ENCODE measurements at regions not wholly inside any gene's neighbourhood (a gene's known extent, or its start where the extent isn't known, plus 50 kb on each side); places are given as distances from the start of the nearest gene placed in this dataset.

GRCh38 chr2:210795506-210795905 lies 239.1 kb downstream of the CPS1 start:
- no peaks in the 10 kb centered on the region for H3K36me3 ChIP-seq (ENCODE audit: control insufficient read depth, insufficient read depth, low read length)
- 83% methylated on average over 1 of the region's 4 CpGs for WGBS (ENCODE audit: insufficient coverage, low lambda C conversion rate)
- no peaks in the 10 kb centered on the region for H3K27me3 ChIP-seq (ENCODE audit: control insufficient read depth, insufficient read depth, low read length)
- H3K27ac ChIP-seq (ENCODE audit: low read length): no peak overlapping the region
- DNase-seq: no peak
- H3K9me3 ChIP-seq (ENCODE audit: control insufficient read depth, low read depth, low read length): no peaks in the 10 kb centered on the region
- no peaks in the 10 kb centered on the region for H3K4me1 ChIP-seq (ENCODE audit: control insufficient read depth, insufficient read depth, low read length)
- H3K4me3 ChIP-seq (ENCODE audit: low read length): no peak overlapping the region

- H3K36me3 ChIP-seq (ENCODE audit: control insufficient read depth, insufficient read depth, low read length): no peaks in the 10 kb centered on the region
- H3K9me3 ChIP-seq (ENCODE audit: control insufficient read depth, low read depth, low read length): no peaks in the 10 kb centered on the region
- WGBS (ENCODE audit: insufficient coverage, low lambda C conversion rate): 44% methylated on average over 1 of the region's 1 CpG
- DNase-seq: no peak
- H3K4me3 ChIP-seq (ENCODE audit: low read length): no peak overlapping the region
- H3K4me1 ChIP-seq (ENCODE audit: control insufficient read depth, insufficient read depth, low read length): no peaks in the 10 kb centered on the region
- no peak overlapping the region for H3K27ac ChIP-seq (ENCODE audit: low read length)
- no peaks in the 10 kb centered on the region for H3K27me3 ChIP-seq (ENCODE audit: control insufficient read depth, insufficient read depth, low read length)
Measured at GRCh38 chr2:210798180-210798579, 241.8 kb downstream of the CPS1 start.

DNA sequence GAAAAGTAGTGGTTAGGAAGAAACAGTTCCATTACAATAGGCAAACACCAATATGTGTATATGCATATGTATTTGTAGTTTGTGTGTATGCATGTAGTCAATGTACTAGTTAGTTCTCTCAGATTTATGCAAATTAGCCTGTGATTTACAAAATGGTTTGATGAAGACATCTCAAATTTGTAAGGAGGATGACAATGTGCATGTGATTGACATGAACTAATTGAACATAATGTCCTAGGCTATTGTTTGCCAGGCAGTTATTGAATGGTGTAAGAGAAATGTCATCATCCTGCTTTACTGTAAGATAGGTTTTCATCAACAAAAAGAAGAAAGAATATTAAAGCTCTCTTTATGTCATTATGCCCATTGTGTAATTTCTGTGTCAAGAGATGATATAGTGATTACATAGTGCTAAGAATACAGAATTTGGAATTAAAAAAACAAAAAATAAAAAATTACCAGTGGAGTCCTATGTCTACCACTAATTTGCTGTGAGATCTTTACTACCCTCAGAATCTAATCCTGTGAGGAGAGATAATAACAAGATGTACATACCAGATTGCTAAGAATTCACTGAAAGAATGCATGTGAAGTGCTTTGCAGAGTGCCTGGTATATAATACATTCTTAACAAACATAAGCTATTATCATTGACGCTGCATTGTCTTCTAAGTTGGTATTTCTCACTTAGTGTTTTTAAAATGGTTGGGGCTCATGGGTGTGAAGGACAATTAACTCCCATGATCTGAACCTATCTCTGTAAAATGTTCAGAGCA lies 258.0 kb downstream of the CPS1 start:
- Histone ChIP-seq H3K27me3 (ENCODE audit: control insufficient read depth, insufficient read depth, low read length) (no peaks in the 10 kb centered on the region), H3K9me3 (ENCODE audit: control insufficient read depth, low read depth, low read length) (no peaks in the 10 kb centered on the region), H3K4me3 (ENCODE audit: low read length) (no peak overlapping the region), H3K27ac (ENCODE audit: low read length) (no peak overlapping the region), H3K36me3 (ENCODE audit: control insufficient read depth, insufficient read depth, low read length) (no peaks in the 10 kb centered on the region), H3K4me1 (ENCODE audit: control insufficient read depth, insufficient read depth, low read length) (no peaks in the 10 kb centered on the region)
- DNase-seq: no peak
- WGBS (ENCODE audit: insufficient coverage, low lambda C conversion rate): 100% methylated on average over 1 of the region's 1 CpG

GRCh38 chr2:210816769-210817168 lies 260.4 kb downstream of the CPS1 start:
- Histone ChIP-seq H3K9me3 (ENCODE audit: control insufficient read depth, low read depth, low read length) (no peaks in the 10 kb centered on the region), H3K4me1 (ENCODE audit: control insufficient read depth, insufficient read depth, low read length) (no peaks in the 10 kb centered on the region), H3K36me3 (ENCODE audit: control insufficient read depth, insufficient read depth, low read length) (no peaks in the 10 kb centered on the region), H3K4me3 (ENCODE audit: low read length) (no peak overlapping the region), H3K27ac (ENCODE audit: low read length) (no peak overlapping the region), H3K27me3 (ENCODE audit: control insufficient read depth, insufficient read depth, low read length) (no peaks in the 10 kb centered on the region)
- no peak for DNase-seq
- no CpG with 5 or more reads among the region's 2 CpGs for WGBS (ENCODE audit: insufficient coverage, low lambda C conversion rate)

DNA sequence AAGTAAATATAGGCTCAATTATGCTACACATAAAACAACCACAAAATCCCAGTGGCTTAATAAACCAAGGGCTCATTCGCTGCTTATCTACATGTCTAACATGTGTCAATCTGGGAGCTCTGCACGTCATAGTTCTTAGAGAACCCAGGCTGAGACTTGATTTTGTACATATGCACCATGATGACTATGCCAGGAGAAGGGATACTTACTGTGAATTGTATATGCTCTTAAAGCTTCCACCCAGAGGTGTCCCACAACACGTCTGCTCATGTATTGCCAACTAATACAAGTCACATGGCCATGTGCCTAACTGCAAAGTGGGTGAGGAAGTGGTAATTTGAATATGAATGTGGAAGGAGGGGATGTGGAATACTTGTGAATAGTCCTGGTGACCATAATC lies 262.1 kb downstream of the CPS1 start:
- WGBS (ENCODE audit: insufficient coverage, low lambda C conversion rate): 51% methylated on average over 2 of the region's 3 CpGs
- Histone ChIP-seq H3K4me1 (ENCODE audit: control insufficient read depth, insufficient read depth, low read length) (no peaks in the 10 kb centered on the region), H3K9me3 (ENCODE audit: control insufficient read depth, low read depth, low read length) (no peaks in the 10 kb centered on the region), H3K27ac (ENCODE audit: low read length) (no peak overlapping the region), H3K4me3 (ENCODE audit: low read length) (no peak overlapping the region), H3K27me3 (ENCODE audit: control insufficient read depth, insufficient read depth, low read length) (no peaks in the 10 kb centered on the region), H3K36me3 (ENCODE audit: control insufficient read depth, insufficient read depth, low read length) (no peaks in the 10 kb centered on the region)
- no peak for DNase-seq

- Histone ChIP-seq H3K9me3 (ENCODE audit: control insufficient read depth, low read depth, low read length) (no peaks in the 10 kb centered on the region), H3K4me3 (ENCODE audit: low read length) (no peak overlapping the region), H3K27ac (ENCODE audit: low read length) (no peak overlapping the region), H3K4me1 (ENCODE audit: control insufficient read depth, insufficient read depth, low read length) (no peaks in the 10 kb centered on the region), H3K27me3 (ENCODE audit: control insufficient read depth, insufficient read depth, low read length) (no peaks in the 10 kb centered on the region), H3K36me3 (ENCODE audit: control insufficient read depth, insufficient read depth, low read length) (no peaks in the 10 kb centered on the region)
- DNase-seq: no peak
Measured at GRCh38 chr2:210833403-210833802, 277.0 kb downstream of the CPS1 start.

DNA sequence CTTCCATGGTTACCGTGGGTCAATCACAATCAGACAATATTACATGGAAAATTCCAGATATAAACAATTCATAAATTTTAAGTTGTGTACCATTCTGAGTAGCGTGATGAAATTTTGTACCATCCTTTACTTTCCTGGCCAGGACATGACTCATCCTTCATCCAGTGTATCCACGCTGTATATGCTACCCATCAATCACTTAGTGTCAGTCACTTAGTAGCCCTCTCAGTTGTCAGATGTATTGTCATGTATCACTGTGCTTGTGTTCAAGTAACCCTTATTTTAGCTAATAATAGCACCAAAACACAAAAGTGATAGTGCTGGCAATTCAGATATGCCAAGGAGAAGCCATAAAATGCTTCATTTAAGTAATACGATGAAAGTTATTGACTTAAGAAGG lies 282.6 kb downstream of the CPS1 start:
- 74% methylated on average over 3 of the region's 4 CpGs for WGBS (ENCODE audit: insufficient coverage, low lambda C conversion rate)

DNA sequence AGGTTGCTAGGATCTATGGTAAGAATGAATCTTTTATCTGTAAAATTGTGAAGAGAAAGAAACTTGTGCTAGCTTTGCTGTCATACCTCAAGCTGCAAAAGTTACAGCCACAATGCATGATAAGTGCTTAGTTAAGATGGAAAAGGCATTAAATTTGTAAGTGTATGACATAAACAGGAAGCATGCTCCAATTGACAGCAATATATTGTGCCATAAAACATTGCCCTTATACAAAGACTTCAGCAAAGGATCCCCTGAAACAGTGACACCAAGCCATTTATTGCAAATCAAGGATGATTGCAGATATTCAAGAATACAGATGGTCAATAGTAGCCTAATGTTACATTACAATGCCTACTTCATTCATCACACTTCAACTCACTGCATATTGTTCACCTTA lies 283.1 kb downstream of the CPS1 start:
- Histone ChIP-seq H3K4me1 (ENCODE audit: control insufficient read depth, insufficient read depth, low read length) (no peaks in the 10 kb centered on the region), H3K9me3 (ENCODE audit: control insufficient read depth, low read depth, low read length) (no peaks in the 10 kb centered on the region), H3K4me3 (ENCODE audit: low read length) (no peak overlapping the region), H3K36me3 (ENCODE audit: control insufficient read depth, insufficient read depth, low read length) (no peaks in the 10 kb centered on the region), H3K27me3 (ENCODE audit: control insufficient read depth, insufficient read depth, low read length) (no peaks in the 10 kb centered on the region), H3K27ac (ENCODE audit: low read length) (no peak overlapping the region)
- DNase-seq: no peak

More for the DNA sequence above, 282.6 kb downstream of the CPS1 start:
- Histone ChIP-seq H3K9me3 (ENCODE audit: control insufficient read depth, low read depth, low read length) (no peaks in the 10 kb centered on the region), H3K4me3 (ENCODE audit: low read length) (no peak overlapping the region), H3K36me3 (ENCODE audit: control insufficient read depth, insufficient read depth, low read length) (no peaks in the 10 kb centered on the region), H3K27me3 (ENCODE audit: control insufficient read depth, insufficient read depth, low read length) (no peaks in the 10 kb centered on the region), H3K27ac (ENCODE audit: low read length) (no peak overlapping the region), H3K4me1 (ENCODE audit: control insufficient read depth, insufficient read depth, low read length) (no peaks in the 10 kb centered on the region)
- DNase-seq: no peak

DNA sequence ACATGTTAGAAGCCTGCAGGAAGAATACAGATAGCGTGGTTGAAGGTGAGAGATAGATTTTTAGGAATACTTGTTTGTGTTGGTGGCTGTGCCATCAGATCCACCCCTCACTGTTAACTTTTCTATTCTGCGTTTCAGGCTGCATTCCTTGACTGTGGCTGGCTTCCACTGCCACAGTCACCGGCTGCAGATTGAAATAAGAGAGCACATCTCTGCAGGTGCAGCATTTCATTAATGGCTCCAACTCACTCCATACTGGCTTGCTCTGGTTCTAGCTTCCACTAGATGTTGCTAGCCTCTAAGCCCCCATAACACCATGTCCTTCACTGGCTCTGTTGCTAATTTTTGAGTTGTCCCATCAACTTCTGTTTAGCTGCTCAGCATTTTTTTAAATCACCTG lies 286.5 kb downstream of the CPS1 start:
- 50% methylated on average over 1 of the region's 3 CpGs for WGBS (ENCODE audit: insufficient coverage, low lambda C conversion rate)
- no peak for DNase-seq
- Histone ChIP-seq H3K9me3 (ENCODE audit: control insufficient read depth, low read depth, low read length) (no peaks in the 10 kb centered on the region), H3K27me3 (ENCODE audit: control insufficient read depth, insufficient read depth, low read length) (no peaks in the 10 kb centered on the region), H3K27ac (ENCODE audit: low read length) (no peak overlapping the region), H3K36me3 (ENCODE audit: control insufficient read depth, insufficient read depth, low read length) (no peaks in the 10 kb centered on the region), H3K4me3 (ENCODE audit: low read length) (no peak overlapping the region), H3K4me1 (ENCODE audit: control insufficient read depth, insufficient read depth, low read length) (no peaks in the 10 kb centered on the region)

- H3K9me3 ChIP-seq (ENCODE audit: control insufficient read depth, low read depth, low read length): no peaks in the 10 kb centered on the region
- no peaks in the 10 kb centered on the region for H3K4me1 ChIP-seq (ENCODE audit: control insufficient read depth, insufficient read depth, low read length)
- no peak overlapping the region for H3K27ac ChIP-seq (ENCODE audit: low read length)
- no peaks in the 10 kb centered on the region for H3K27me3 ChIP-seq (ENCODE audit: control insufficient read depth, insufficient read depth, low read length)
- H3K36me3 ChIP-seq (ENCODE audit: control insufficient read depth, insufficient read depth, low read length): no peaks in the 10 kb centered on the region
- no peak overlapping the region for H3K4me3 ChIP-seq (ENCODE audit: low read length)
- DNase-seq: no peak
- no CpG with 5 or more reads among the region's 1 CpG for WGBS (ENCODE audit: insufficient coverage, low lambda C conversion rate)
Measured at GRCh38 chr2:210844016-210844415, 287.6 kb downstream of the CPS1 start.

DNA sequence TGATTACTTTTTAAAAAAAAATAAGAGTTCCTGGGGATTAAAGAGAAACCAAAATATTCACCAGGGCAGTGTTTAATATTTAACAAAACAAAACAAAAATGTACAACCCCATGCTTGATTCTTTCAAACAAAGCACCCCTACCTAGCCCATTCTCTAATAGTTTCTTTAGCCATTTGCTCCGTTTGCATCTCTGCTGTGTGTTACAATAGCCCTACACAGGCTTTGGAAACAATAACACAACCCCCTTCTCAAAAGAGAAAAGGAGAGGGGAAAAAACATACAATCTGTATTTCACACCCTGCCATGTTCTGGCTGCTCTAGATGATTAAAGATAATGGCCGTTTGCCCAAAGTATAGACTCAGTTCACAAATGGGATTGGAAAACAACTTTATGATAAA lies 302.9 kb downstream of the CPS1 start:
- no peaks in the 10 kb centered on the region for H3K4me1 ChIP-seq (ENCODE audit: control insufficient read depth, insufficient read depth, low read length)
- no peak for DNase-seq
- H3K9me3 ChIP-seq (ENCODE audit: control insufficient read depth, low read depth, low read length): no peaks in the 10 kb centered on the region
- WGBS (ENCODE audit: insufficient coverage, low lambda C conversion rate): 45% methylated on average over 1 of the region's 2 CpGs
- no peaks in the 10 kb centered on the region for H3K27me3 ChIP-seq (ENCODE audit: control insufficient read depth, insufficient read depth, low read length)
- no peak overlapping the region for H3K4me3 ChIP-seq (ENCODE audit: low read length)
- H3K36me3 ChIP-seq (ENCODE audit: control insufficient read depth, insufficient read depth, low read length): no peaks in the 10 kb centered on the region
- no peak overlapping the region for H3K27ac ChIP-seq (ENCODE audit: low read length)
